ENCODE measurements at regions not wholly inside any gene's neighbourhood (a gene's known extent, or its start where the extent isn't known, plus 50 kb on each side); places are given as distances from the start of the nearest gene placed in this dataset.

DNA sequence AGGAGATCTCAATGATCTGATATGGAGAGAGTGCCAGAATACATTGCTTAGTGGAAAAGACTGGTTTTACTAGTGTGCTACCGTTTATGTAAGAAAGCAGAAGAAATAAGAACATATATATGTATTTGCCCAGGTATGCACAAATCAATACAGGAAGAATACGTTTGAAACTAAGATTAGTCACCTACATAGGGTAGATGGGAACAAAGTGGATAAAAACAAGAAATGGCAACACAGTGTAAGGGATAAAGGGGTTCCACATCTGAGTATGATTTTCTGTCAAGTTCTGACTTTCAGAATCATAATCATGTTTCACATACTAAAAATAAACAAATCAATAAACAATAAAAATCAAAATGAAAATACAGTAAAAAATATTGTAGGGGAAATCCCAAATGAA, 148.6 kb upstream of the NAMPT start:
- Histone ChIP-seq H3K36me3 (no peaks in the 10 kb centered on the region), H3K4me1 (ENCODE audit: control insufficient read depth in 1 of 2, low read depth in 2 of 2) (no peaks in the 10 kb centered on the region), H3K9me3 (no peaks in the 10 kb centered on the region), H3K27ac (no peak overlapping the region), H3K27me3 (replicated peaks; ENCODE audit: insufficient read depth) (no peaks in the 10 kb centered on the region), H3K4me3 (no peak overlapping the region)
- no peak for DNase-seq (ENCODE audit: low spot score)
- TF ChIP-seq, protein P1, sequence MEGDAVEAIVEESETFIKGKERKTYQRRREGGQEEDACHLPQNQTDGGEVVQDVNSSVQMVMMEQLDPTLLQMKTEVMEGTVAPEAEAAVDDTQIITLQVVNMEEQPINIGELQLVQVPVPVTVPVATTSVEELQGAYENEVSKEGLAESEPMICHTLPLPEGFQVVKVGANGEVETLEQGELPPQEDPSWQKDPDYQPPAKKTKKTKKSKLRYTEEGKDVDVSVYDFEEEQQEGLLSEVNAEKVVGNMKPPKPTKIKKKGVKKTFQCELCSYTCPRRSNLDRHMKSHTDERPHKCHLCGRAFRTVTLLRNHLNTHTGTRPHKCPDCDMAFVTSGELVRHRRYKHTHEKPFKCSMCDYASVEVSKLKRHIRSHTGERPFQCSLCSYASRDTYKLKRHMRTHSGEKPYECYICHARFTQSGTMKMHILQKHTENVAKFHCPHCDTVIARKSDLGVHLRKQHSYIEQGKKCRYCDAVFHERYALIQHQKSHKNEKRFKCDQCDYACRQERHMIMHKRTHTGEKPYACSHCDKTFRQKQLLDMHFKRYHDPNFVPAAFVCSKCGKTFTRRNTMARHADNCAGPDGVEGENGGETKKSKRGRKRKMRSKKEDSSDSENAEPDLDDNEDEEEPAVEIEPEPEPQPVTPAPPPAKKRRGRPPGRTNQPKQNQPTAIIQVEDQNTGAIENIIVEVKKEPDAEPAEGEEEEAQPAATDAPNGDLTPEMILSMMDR (IDR thresholded peaks at IDR 0.05): no peak
- no peak for ATAC-seq (ENCODE audit: insufficient number of reproducible peaks, low FRiP score, low read depth)

DNA sequence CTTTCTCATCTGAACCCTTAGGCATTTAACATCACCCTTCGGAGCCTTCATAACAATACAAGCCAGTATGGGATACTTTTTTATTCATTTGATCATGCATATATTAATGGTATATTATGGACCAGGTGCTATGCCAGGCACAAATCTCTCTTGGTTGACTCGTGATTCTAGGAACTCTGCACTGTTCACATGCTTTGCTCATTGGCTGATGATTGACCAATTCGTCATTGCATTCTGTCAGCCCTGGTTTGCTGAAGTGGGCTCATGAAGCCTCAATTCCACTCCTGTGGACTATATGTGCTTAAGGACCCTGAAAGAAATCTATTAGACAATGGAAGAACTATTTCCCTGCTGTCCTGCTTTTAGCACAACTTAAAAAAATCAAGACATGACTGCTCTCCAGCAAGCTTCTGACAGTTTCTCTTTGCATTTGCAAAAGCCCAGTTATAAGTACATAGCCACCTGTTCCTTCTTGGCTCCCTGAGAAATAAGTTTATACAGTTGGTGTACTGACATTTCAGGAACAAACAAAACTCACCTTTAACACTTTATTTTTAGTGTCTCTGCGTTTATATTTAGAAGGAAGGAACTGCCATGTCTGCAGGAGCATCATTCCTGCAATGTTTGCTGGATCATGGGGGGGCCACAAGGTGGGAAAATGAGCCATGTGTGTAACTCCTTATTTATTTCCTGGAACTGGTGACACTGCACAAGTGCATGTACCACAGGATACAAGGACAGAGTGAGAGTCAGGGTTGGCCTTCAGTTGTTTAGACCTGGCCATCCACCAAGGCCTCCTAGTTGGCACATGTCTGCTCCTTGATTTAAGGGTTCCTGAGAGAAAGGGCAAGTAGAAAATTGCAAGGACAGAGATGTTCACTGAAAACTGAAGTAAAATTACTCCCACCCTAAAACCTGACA, 146.0 kb upstream of the NAMPT start:
- Histone ChIP-seq H3K9me3 (no peaks in the 10 kb centered on the region), H3K27me3 (replicated peaks; ENCODE audit: insufficient read depth) (no peaks in the 10 kb centered on the region), H3K4me3 (no peak overlapping the region), H3K27ac (no peak overlapping the region), H3K36me3 (no peaks in the 10 kb centered on the region), H3K4me1 (ENCODE audit: control insufficient read depth in 1 of 2, low read depth in 2 of 2) (no peaks in the 10 kb centered on the region)
- DNase-seq (ENCODE audit: low spot score) (no peak), ATAC-seq (ENCODE audit: insufficient number of reproducible peaks, low FRiP score, low read depth) (no peak)
- TF ChIP-seq, protein P1 (IDR thresholded peaks at IDR 0.05): no peak

DNA sequence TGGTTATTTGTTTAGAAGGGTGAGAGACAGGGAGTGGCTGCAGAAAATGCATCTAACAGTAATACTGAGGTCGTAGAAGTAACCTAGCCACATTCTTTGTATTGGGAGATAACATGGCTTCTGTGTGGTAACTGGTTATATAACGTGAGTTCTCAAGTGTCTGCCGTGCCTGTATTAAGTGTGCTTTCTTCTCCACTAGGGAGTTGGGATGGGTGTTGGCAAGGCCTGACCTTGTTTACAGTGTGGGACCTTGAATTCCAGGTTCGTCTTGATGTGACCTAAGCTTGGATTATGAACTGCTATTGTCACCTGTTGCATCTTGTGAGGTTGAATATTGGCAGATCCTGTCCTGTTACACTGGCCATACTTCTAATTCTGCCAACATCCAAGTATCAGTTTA, 145.3 kb upstream of the NAMPT start:
- Histone ChIP-seq H3K27ac (no peak overlapping the region), H3K9me3 (no peaks in the 10 kb centered on the region), H3K4me3 (no peak overlapping the region), H3K27me3 (replicated peaks; ENCODE audit: insufficient read depth) (no peaks in the 10 kb centered on the region), H3K4me1 (ENCODE audit: control insufficient read depth in 1 of 2, low read depth in 2 of 2) (peaks cover 0 to 7% of the 10 kb centered on the region in 2 donors), H3K36me3 (no peaks in the 10 kb centered on the region)
- ATAC-seq (ENCODE audit: insufficient number of reproducible peaks, low FRiP score, low read depth): no peak
- DNase-seq (ENCODE audit: low spot score): no peak
- TF ChIP-seq, protein P1 (IDR thresholded peaks at IDR 0.05): no peak

DNA sequence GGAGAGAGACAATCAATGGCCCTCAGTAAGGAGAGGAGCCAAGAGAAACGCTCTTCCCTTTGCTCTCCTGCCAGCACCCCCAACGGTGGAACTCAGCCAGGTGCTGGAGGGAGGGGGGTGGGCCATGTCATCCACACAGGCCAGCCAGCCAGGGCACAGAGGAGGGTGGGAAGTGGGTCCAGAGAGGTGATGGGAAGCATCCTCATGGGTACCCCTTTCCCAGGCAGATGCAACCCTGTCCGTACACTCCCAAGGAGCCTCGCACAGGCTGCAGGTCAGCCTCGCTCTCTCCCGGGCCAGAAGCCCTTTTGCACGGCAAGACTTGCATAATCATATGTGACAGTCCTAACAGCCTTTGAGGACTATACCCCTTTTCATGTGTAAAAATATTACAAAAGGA, 142.0 kb upstream of the NAMPT start:
- no peak overlapping the region for H3K4me3 ChIP-seq
- no peaks in the 10 kb centered on the region for H3K27me3 ChIP-seq (replicated peaks; ENCODE audit: insufficient read depth)
- no peak overlapping the region for H3K27ac ChIP-seq
- H3K4me1 ChIP-seq (ENCODE audit: control insufficient read depth in 1 of 2, low read depth in 2 of 2): peaks cover 15 to 20% of the 10 kb centered on the region in 2 donors
- no peaks in the 10 kb centered on the region for H3K36me3 ChIP-seq
- TF ChIP-seq, protein P1 (IDR thresholded peaks at IDR 0.05): no peak
- no peaks in the 10 kb centered on the region for H3K9me3 ChIP-seq
- DNase-seq (ENCODE audit: low spot score): no peak
- ATAC-seq (ENCODE audit: insufficient number of reproducible peaks, low FRiP score, low read depth): no peak

DNA sequence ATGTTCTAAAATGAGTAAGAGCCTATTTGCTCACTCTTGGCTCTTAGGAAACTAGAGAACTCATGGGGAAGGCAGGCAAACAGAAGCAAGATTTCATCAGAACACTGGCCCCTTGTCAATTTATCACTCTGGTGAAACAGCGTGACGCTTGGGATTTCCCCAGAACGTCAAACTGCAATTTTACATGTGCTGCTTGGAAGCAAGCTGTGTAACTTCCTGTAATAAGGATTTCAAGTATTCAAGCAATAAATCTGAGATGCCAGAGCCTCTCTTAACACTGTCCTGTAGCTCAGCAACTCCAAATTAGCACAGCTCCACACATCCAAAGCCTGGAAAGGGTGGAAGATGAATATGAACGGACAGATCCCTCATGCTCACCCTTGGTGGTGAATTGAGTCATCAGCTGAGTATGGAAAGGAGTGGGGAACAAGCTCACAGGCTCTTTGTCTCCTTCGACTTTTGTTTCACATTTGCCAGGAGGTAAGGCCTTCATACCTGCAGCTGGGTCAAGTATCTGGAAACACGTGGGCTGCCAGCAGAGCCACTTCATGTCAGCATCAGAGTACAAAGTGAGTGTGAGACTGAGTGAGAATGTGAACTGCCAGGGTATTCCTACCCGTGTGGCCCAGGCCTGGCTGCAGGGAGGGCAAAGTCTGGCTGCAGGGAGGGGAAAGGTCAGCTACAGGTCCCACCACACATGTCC, 140.4 kb upstream of the NAMPT start:
- peak; percentile 64 for ATAC-seq (ENCODE audit: insufficient number of reproducible peaks, low FRiP score, low read depth)
- peak; percentile 44 for DNase-seq (ENCODE audit: low spot score)
- TF ChIP-seq, protein P1 (IDR thresholded peaks at IDR 0.05): no peak
- Histone ChIP-seq H3K36me3 (no peaks in the 10 kb centered on the region), H3K27ac (peak overlapping the region; percentile 30 to 60), H3K27me3 (replicated peaks; ENCODE audit: insufficient read depth) (no peaks in the 10 kb centered on the region), H3K4me3 (peak overlapping the region; percentile 37), H3K4me1 (ENCODE audit: control insufficient read depth in 1 of 2, low read depth in 2 of 2) (peaks cover 26 to 28% of the 10 kb centered on the region in 2 donors), H3K9me3 (no peaks in the 10 kb centered on the region)

All from thoracic aorta (tissue), 2 donors.